IPS DF 6.9 (cell line): ENCODE measurements at regions not wholly inside any gene's neighbourhood (a gene's known extent, or its start where the extent isn't known, plus 50 kb on each side); places are given as distances from the start of the nearest gene placed in this dataset.
"Not testable (repeated sequence)": the region's sequence is repeated elsewhere in the genome, so short reads cannot be mapped to it uniquely, and the experiment has no call there.

Experiments
- DNase-seq: peaks from one replicate; pipeline ENCODE4 v3.0.0-alpha.2; 2013; ENCODE audit warnings: low read depth, low spot score
- H3K27ac ChIP-seq: one replicate; pipeline ENCODE4 v1.5.1; 2013; ENCODE audit warnings: low read length, control low read depth
- H3K27me3 ChIP-seq: 2 replicates; pipeline ENCODE4 v1.6.1; 2013; ENCODE audit warnings: mild to moderate bottlenecking, low read length; ENCODE audit not compliant: control insufficient read depth, insufficient read depth
- H3K36me3 ChIP-seq: 2 replicates; pipeline ENCODE4 v1.6.1; 2013; ENCODE audit warnings: low read length; ENCODE audit not compliant: control insufficient read depth, insufficient read depth
- H3K4me1 ChIP-seq: 2 replicates; pipeline ENCODE4 v1.6.1; 2013; ENCODE audit warnings: low read length; ENCODE audit not compliant: control insufficient read depth, insufficient read depth
- H3K4me3 ChIP-seq: 2 replicates; pipeline ENCODE4 v1.5.1; 2013; ENCODE audit warnings: mild to moderate bottlenecking, low read length
- H3K9me3 ChIP-seq: 2 replicates; pipeline ENCODE4 v1.6.1; 2013; ENCODE audit warnings: low read length, inconsistent platforms; ENCODE audit not compliant: control insufficient read depth, insufficient read depth
- WGBS: extraction: QIAGEN DNeasy Blood & Tissue Kit; methylation state at CpG from one replicate; pipeline ENCODE4 v1.1.7; 2013; ENCODE audit warnings: mixed read lengths, missing lambda C conversion rate; ENCODE audit not compliant: insufficient read length, insufficient coverage; 5-methylcytosine and 5-hydroxymethylcytosine counted together

- no peak for DNase-seq
- Histone ChIP-seq H3K4me1 (no peaks in the 10 kb centered on the region), H3K36me3 (no peaks in the 10 kb centered on the region), H3K27ac (no peak overlapping the region), H3K9me3 (no peaks in the 10 kb centered on the region), H3K4me3 (no peak overlapping the region), H3K27me3 (no peaks in the 10 kb centered on the region)
- WGBS = no CpG with 5 or more reads among the region's 2 CpGs
Measured at GRCh38 chr6:86657192-86657591, 280.1 kb upstream of the HTR1E start.

- no CpG with 5 or more reads among the region's 1 CpG for WGBS
- Histone ChIP-seq H3K36me3 (no peaks in the 10 kb centered on the region), H3K27me3 (no peaks in the 10 kb centered on the region), H3K9me3 (no peaks in the 10 kb centered on the region), H3K4me1 (no peaks in the 10 kb centered on the region), H3K4me3 (no peak overlapping the region), H3K27ac (no peak overlapping the region)
- no peak for DNase-seq
Measured at GRCh38 chr6:86629123-86629522, 308.2 kb upstream of the HTR1E start.

GRCh38 chr6:86619428-86619827, 317.9 kb upstream of the HTR1E start:
- Histone ChIP-seq H3K27ac (no peak overlapping the region), H3K9me3 (no peaks in the 10 kb centered on the region), H3K4me3 (no peak overlapping the region), H3K4me1 (no peaks in the 10 kb centered on the region), H3K36me3 (no peaks in the 10 kb centered on the region), H3K27me3 (no peaks in the 10 kb centered on the region)
- WGBS = no CpG with 5 or more reads among the region's 2 CpGs
- DNase-seq = no peak

GRCh38 chr6:86615299-86615698, 322.0 kb upstream of the HTR1E start:
- no peaks in the 10 kb centered on the region for H3K9me3 ChIP-seq
- H3K36me3 ChIP-seq = no peaks in the 10 kb centered on the region
- H3K27me3 ChIP-seq = no peaks in the 10 kb centered on the region
- H3K4me3 ChIP-seq = no peak overlapping the region
- DNase-seq = no peak
- H3K27ac ChIP-seq = no peak overlapping the region
- WGBS = no CpG with 5 or more reads among the region's 1 CpG
- H3K4me1 ChIP-seq = no peaks in the 10 kb centered on the region

- Histone ChIP-seq H3K4me3 (no peak overlapping the region), H3K36me3 (no peaks in the 10 kb centered on the region), H3K9me3 (no peaks in the 10 kb centered on the region), H3K27me3 (no peaks in the 10 kb centered on the region), H3K27ac (no peak overlapping the region), H3K4me1 (no peaks in the 10 kb centered on the region)
- no peak for DNase-seq
- no CpG with 5 or more reads among the region's 9 CpGs for WGBS
Measured at GRCh38 chr6:86609549-86610388, 327.6 kb upstream of the HTR1E start.

GRCh38 chr6:86603364-86603763, 334.0 kb upstream of the HTR1E start:
- not testable (repeated sequence) for H3K36me3 ChIP-seq, H3K27me3 ChIP-seq, H3K9me3 ChIP-seq, H3K4me3 ChIP-seq, H3K27ac ChIP-seq, DNase-seq, H3K4me1 ChIP-seq
- WGBS = no CpG with 5 or more reads among the region's 3 CpGs

GRCh38 chr6:86602093-86602492, 335.2 kb upstream of the HTR1E start:
- not testable (repeated sequence) for H3K4me1 ChIP-seq, H3K27me3 ChIP-seq, DNase-seq, H3K36me3 ChIP-seq, H3K4me3 ChIP-seq, H3K27ac ChIP-seq, H3K9me3 ChIP-seq
- WGBS = no CpG with 5 or more reads among the region's 6 CpGs

- not testable (repeated sequence) for H3K4me3 ChIP-seq, H3K27ac ChIP-seq, H3K27me3 ChIP-seq, H3K9me3 ChIP-seq, DNase-seq, H3K36me3 ChIP-seq, H3K4me1 ChIP-seq
- no CpG with 5 or more reads among the region's 4 CpGs for WGBS
Measured at GRCh38 chr6:86598969-86599368, 338.4 kb upstream of the HTR1E start.

GRCh38 chr6:86595641-86596040, 341.7 kb upstream of the HTR1E start:
- Histone ChIP-seq H3K4me1 (no peaks in the 10 kb centered on the region), H3K4me3 (no peak overlapping the region), H3K27me3 (no peaks in the 10 kb centered on the region), H3K36me3 (no peaks in the 10 kb centered on the region), H3K27ac (no peak overlapping the region), H3K9me3 (no peaks in the 10 kb centered on the region)
- no peak for DNase-seq
- no CpG with 5 or more reads among the region's 3 CpGs for WGBS

- no peaks in the 10 kb centered on the region for H3K4me1 ChIP-seq
- no peak overlapping the region for H3K4me3 ChIP-seq
- no CpG with 5 or more reads among the region's 4 CpGs for WGBS
- no peak overlapping the region for H3K27ac ChIP-seq
- H3K36me3 ChIP-seq = no peaks in the 10 kb centered on the region
- no peak for DNase-seq
- H3K27me3 ChIP-seq = no peaks in the 10 kb centered on the region
- H3K9me3 ChIP-seq = no peaks in the 10 kb centered on the region
Measured at GRCh38 chr6:86586195-86586594, 351.1 kb upstream of the HTR1E start.

GRCh38 chr6:86581833-86582232, 355.5 kb upstream of the HTR1E start:
- no peak for DNase-seq
- H3K4me3 ChIP-seq = no peak overlapping the region
- no peak overlapping the region for H3K27ac ChIP-seq
- WGBS = no CpG with 5 or more reads among the region's 3 CpGs
- H3K36me3 ChIP-seq = no peaks in the 10 kb centered on the region
- no peaks in the 10 kb centered on the region for H3K9me3 ChIP-seq
- H3K4me1 ChIP-seq = no peaks in the 10 kb centered on the region
- no peaks in the 10 kb centered on the region for H3K27me3 ChIP-seq
